Tibial artery (tissue), 4 donors: ENCODE measurements at regions not wholly inside any gene's neighbourhood (a gene's known extent, or its start where the extent isn't known, plus 50 kb on each side); places are given as distances from the start of the nearest gene placed in this dataset.

Source experiments
- DNase-seq, 2 donors: peaks; one replicate each; pipeline ENCODE4 v3.0.0-alpha.2; 2019
- H3K27ac ChIP-seq, 2 donors: fragments of 200-600 bp; sonication (generic) in 1 of 2; 1 replicate in 1 of 2; 2 replicates in 1 of 2; pipeline ENCODE4 v1.5.1; 2018 to 2019; ENCODE audit warnings: mild to moderate bottlenecking in 1 of 2
- H3K27me3 ChIP-seq, 2 donors: fragments of 200-600 bp; sonication (generic) in 1 of 2; one replicate each; pipeline versions ENCODE4 v1.5.1 to v1.6.0; 2016 to 2019
- H3K36me3 ChIP-seq, 3 donors: fragments of 200-600 bp; sonication (generic) in 2 of 3; one replicate each; pipeline ENCODE4 v1.5.1; 2016 to 2019; ENCODE audit warnings: mild to moderate bottlenecking in 2 of 3
- H3K4me1 ChIP-seq, 4 donors: fragments of 200-600 bp; sonication (generic) in 2 of 4; 1 replicate in 3 of 4; 2 replicates in 1 of 4; pipeline ENCODE4 v1.5.1; 2016 to 2019
- H3K4me3 ChIP-seq, 2 donors: fragments of 200-600 bp; sonication (generic) in 1 of 2; 1 replicate in 1 of 2; 2 replicates in 1 of 2; pipeline ENCODE4 v1.5.1; 2018 to 2019; ENCODE audit warnings: mild to moderate bottlenecking in 2 of 2
- H3K9me3 ChIP-seq, 3 donors: fragments of 200-600 bp; sonication (generic) in 1 of 3; one replicate each; pipeline ENCODE4 v1.5.1; 2016 to 2019
- CTCF ChIP-seq, 2 experiments: fragments of 200-600 bp in 1 of 2; fragments of 450-650 bp in 1 of 2; IDR thresholded peaks; one replicate each; pipeline ENCODE4 v1.5.1; 2017 to 2019; ENCODE audit warnings: antibody characterized with exemption in 2 of 2, mild to moderate bottlenecking in 1 of 2, moderate library complexity in 1 of 2
- intact Hi-C: fragments of 100-400 bp; cut with DNase I; formaldehyde crosslinking; loops from one replicate; pipeline ENCODE4 v1.15.0; 2023; ENCODE audit warnings: low total_unique reads

- no peak for DNase-seq
- no peak overlapping the region for H3K27ac ChIP-seq
- no peaks in the 10 kb centered on the region for H3K4me1 ChIP-seq
- TF ChIP-seq CTCF (IDR thresholded peaks at IDR 0.05): no peak
- no peaks in the 10 kb centered on the region for H3K36me3 ChIP-seq
- peaks cover 0 to 15% of the 10 kb centered on the region in 2 donors for H3K27me3 ChIP-seq
- no peak overlapping the region for H3K4me3 ChIP-seq
- no peaks in the 10 kb centered on the region for H3K9me3 ChIP-seq
- intact Hi-C loops: no loop called here
Observed at GRCh38 chr1:200473698-200474371, 64.0 kb upstream of the ZNF281 start.

- H3K4me3 ChIP-seq: no peak overlapping the region
- intact Hi-C loops: no loop called here
- no peaks in the 10 kb centered on the region for H3K4me1 ChIP-seq
- no peak for DNase-seq
- no peak for TF ChIP-seq CTCF (IDR thresholded peaks at IDR 0.05)
- H3K27ac ChIP-seq: no peak overlapping the region
- no peaks in the 10 kb centered on the region for H3K9me3 ChIP-seq
- peaks cover 0 to 11% of the 10 kb centered on the region in 2 donors for H3K27me3 ChIP-seq
- H3K36me3 ChIP-seq: no peaks in the 10 kb centered on the region
Observed at GRCh38 chr1:200471739-200472138, 61.9 kb upstream of the ZNF281 start.

- intact Hi-C loops: no loop called here
- no peak for TF ChIP-seq CTCF (IDR thresholded peaks at IDR 0.05)
Observed at GRCh38 chr1:200468264-200469001, 58.6 kb upstream of the ZNF281 start.

GRCh38 chr1:200464784-200465400, 55.1 kb upstream of the ZNF281 start:
- no peaks in the 10 kb centered on the region for H3K36me3 ChIP-seq

More at GRCh38 chr1:200468264-200469001, 58.6 kb upstream of the ZNF281 start:
- Histone ChIP-seq H3K9me3 (no peaks in the 10 kb centered on the region), H3K27ac (no peak overlapping the region), H3K4me3 (no peak overlapping the region), H3K27me3 (peaks cover 0 to 10% of the 10 kb centered on the region in 2 donors), H3K36me3 (no peaks in the 10 kb centered on the region), H3K4me1 (no peaks in the 10 kb centered on the region)
- DNase-seq: no peak

More at GRCh38 chr1:200464784-200465400, 55.1 kb upstream of the ZNF281 start:
- no peak for DNase-seq
- Histone ChIP-seq H3K27me3 (peaks cover 0 to 11% of the 10 kb centered on the region in 2 donors), H3K9me3 (no peaks in the 10 kb centered on the region), H3K4me3 (no peak overlapping the region), H3K4me1 (no peaks in the 10 kb centered on the region), H3K27ac (no peak overlapping the region)
- intact Hi-C loops: no loop called here
- TF ChIP-seq CTCF (IDR thresholded peaks at IDR 0.05): no peak
